Erythroblast (primary cell): ENCODE measurements at regions not wholly inside any gene's neighbourhood (a gene's known extent, or its start where the extent isn't known, plus 50 kb on each side); places are given as distances from the start of the nearest gene placed in this dataset.

Experiments
- GATA1 ChIP-seq: IDR thresholded peaks from 2 replicates; pipeline ENCODE4 v1.6.1; 2011; ENCODE audit warnings: low read depth, mild to moderate bottlenecking, control low read depth, low read length, moderate library complexity
- POLR2A ChIP-seq: IDR thresholded peaks from 2 replicates; pipeline ENCODE4 v1.6.1; 2011; ENCODE audit warnings: mild to moderate bottlenecking, low read length

DNA sequence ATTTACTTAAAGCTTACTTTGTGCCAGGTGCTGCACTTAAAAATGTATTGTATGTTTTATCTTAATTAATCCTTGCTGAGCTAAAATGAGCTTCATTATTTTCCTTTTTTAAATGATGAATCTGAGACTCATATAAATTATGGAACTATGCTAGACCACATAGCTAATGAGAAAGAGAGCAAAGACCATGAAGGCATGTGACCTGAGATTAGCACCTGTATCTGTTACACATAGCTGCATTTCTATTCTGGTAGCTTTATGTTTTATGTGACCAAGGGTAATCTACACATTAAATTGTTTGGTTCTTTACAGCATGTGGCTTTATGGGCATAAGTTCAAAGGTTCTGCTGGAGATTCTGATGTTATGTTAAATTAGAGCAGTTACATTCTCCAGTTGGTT lies 839.1 kb upstream of the SORCS1 start:
- TF ChIP-seq POLR2A: no peak
- TF ChIP-seq GATA1: no peak
